Ishikawa (cell line): ENCODE measurements at regions not wholly inside any gene's neighbourhood (a gene's known extent, or its start where the extent isn't known, plus 50 kb on each side); places are given as distances from the start of the nearest gene placed in this dataset.

Experiments
- CEBPB ChIP-seq: IDR thresholded peaks from 2 replicates; pipeline ENCODE4 v1.6.1; 2012
- CREB1 ChIP-seq: IDR thresholded peaks from 2 replicates; pipeline ENCODE4 v1.6.1; 2012; ENCODE audit warnings: low read depth
- EGR1 ChIP-seq: IDR thresholded peaks from 2 replicates; pipeline ENCODE4 v1.6.1; 2012
- EP300 ChIP-seq: IDR thresholded peaks from 2 replicates; pipeline ENCODE4 v1.6.1; 2012; ENCODE audit warnings: borderline replicate concordance
- FOXM1 ChIP-seq: IDR thresholded peaks from 2 replicates; pipeline ENCODE4 v1.6.1; 2012; ENCODE audit warnings: low read depth, borderline replicate concordance
- RAD21 ChIP-seq: IDR thresholded peaks from 2 replicates; pipeline ENCODE4 v1.6.1; 2012; ENCODE audit warnings: low read depth
- TAF1 ChIP-seq: IDR thresholded peaks from 2 replicates; pipeline ENCODE4 v1.6.1; 2012; ENCODE audit warnings: low read depth, mild to moderate bottlenecking
- TCF12 ChIP-seq: IDR thresholded peaks from 2 replicates; pipeline ENCODE4 v1.6.1; 2012; ENCODE audit warnings: low read depth
- TEAD4 ChIP-seq: IDR thresholded peaks from 2 replicates; pipeline ENCODE4 v1.6.1; 2012
- YY1 ChIP-seq: IDR thresholded peaks from 2 replicates; pipeline ENCODE4 v1.6.1; 2012; ENCODE audit warnings: low read depth
- ZBTB7A ChIP-seq: IDR thresholded peaks from 2 replicates; pipeline ENCODE4 v1.6.1; 2012; ENCODE audit warnings: low read depth
- TF ChIP-seq, protein P1 (sequence below): IDR thresholded peaks from 2 replicates; pipeline ENCODE4 v1.6.1; 2012; ENCODE audit warnings: low read depth, mild to moderate bottlenecking
- TF ChIP-seq, protein P2 (sequence below): IDR thresholded peaks from 2 replicates; pipeline ENCODE4 v1.6.1; 2012
- TF ChIP-seq, protein P3 (sequence below): IDR thresholded peaks from 2 replicates; pipeline ENCODE4 v1.6.1; 2012

DNA sequence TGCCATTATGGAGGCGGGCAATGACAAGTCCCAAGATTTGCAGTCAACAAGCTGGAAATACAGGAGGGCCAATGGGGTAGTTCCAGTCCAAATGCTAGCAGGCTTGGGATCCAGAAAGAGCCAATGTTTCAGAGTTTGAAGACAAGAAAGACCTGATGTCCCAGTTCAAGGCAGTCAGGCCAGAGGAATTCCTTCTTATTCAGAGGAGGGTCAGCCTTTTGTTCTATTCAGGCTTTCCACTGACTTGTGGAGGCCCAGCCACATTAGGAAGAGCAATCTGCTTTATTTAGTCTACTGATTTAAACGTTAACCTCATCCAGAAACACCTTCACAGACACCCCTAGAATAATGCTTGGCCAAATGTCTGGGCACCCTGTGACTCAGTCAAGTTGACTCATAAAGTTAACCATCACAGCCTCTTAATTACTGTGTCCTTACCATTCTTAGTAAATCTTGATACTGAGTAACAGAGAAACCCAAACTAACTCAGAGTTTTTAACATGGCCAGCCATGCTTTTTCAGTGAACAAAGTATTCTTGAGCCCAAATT lies 50.9 kb upstream of the NPHP3 start:
- TF ChIP-seq, protein P1, sequence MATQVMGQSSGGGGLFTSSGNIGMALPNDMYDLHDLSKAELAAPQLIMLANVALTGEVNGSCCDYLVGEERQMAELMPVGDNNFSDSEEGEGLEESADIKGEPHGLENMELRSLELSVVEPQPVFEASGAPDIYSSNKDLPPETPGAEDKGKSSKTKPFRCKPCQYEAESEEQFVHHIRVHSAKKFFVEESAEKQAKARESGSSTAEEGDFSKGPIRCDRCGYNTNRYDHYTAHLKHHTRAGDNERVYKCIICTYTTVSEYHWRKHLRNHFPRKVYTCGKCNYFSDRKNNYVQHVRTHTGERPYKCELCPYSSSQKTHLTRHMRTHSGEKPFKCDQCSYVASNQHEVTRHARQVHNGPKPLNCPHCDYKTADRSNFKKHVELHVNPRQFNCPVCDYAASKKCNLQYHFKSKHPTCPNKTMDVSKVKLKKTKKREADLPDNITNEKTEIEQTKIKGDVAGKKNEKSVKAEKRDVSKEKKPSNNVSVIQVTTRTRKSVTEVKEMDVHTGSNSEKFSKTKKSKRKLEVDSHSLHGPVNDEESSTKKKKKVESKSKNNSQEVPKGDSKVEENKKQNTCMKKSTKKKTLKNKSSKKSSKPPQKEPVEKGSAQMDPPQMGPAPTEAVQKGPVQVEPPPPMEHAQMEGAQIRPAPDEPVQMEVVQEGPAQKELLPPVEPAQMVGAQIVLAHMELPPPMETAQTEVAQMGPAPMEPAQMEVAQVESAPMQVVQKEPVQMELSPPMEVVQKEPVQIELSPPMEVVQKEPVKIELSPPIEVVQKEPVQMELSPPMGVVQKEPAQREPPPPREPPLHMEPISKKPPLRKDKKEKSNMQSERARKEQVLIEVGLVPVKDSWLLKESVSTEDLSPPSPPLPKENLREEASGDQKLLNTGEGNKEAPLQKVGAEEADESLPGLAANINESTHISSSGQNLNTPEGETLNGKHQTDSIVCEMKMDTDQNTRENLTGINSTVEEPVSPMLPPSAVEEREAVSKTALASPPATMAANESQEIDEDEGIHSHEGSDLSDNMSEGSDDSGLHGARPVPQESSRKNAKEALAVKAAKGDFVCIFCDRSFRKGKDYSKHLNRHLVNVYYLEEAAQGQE = no peak
- TF ChIP-seq, protein P2, sequence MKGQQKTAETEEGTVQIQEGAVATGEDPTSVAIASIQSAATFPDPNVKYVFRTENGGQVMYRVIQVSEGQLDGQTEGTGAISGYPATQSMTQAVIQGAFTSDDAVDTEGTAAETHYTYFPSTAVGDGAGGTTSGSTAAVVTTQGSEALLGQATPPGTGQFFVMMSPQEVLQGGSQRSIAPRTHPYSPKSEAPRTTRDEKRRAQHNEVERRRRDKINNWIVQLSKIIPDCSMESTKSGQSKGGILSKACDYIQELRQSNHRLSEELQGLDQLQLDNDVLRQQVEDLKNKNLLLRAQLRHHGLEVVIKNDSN = no peak
- TF ChIP-seq CEBPB (no peak), FOXM1 (no peak), RAD21 (no peak), EP300 (no peak), TAF1 (no peak), TEAD4 (no peak), YY1 (no peak), CREB1 (no peak), EGR1 (no peak), ZBTB7A (no peak), TCF12 (no peak)
- TF ChIP-seq, protein P3, sequence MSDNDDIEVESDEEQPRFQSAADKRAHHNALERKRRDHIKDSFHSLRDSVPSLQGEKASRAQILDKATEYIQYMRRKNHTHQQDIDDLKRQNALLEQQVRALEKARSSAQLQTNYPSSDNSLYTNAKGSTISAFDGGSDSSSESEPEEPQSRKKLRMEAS = no peak
